ENCODE measurements at regions not wholly inside any gene's neighbourhood (a gene's known extent, or its start where the extent isn't known, plus 50 kb on each side); places are given as distances from the start of the nearest gene placed in this dataset.

GRCh38 chr6:21999012-21999528 lies 297.8 kb downstream of the PRL start:
- peak; percentile 73 for DNase-seq

- DNase-seq = no peak
Observed at GRCh38 chr6:21999741-22000140, 297.1 kb downstream of the PRL start.

- DNase-seq = no peak
Observed at GRCh38 chr6:22001396-22002027, 295.3 kb downstream of the PRL start.

DNA sequence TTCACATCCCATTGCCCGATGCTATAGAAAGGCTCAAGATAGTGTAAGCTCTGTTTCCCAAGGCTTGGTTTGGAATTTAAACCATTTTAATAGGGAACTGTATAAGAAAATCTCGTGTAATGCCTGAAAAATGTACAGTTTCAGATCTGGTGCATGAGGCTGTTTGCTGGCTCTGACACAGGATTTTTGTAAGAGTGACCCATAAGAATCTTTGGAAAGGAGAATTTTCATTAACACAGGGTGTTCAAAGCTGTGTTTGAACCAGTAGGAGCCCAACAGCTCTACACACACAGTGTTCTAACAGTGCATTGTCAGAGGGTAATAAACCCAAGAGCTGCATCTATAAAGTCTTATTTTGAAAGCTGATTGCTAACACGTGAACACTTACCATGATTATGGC lies 293.5 kb downstream of the PRL start:
- no peak for DNase-seq

DNA sequence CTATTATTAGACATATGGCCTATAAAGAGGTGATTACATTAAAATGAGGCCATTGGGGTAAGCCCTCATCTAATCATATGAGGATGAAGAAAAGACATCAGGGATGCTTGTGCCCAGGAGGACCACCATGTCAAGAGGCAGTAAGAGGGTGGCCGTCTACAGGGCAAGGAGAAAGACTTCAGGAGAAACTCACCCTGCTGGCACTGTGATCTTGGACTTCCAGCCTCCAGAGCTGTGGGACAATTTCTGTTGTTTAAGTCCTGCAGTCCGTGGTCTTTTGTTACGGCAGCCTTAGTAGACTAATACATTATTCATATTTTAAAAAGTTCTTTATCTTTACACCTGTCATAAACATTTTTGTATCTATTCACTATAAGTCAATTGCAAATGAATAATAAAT lies 290.0 kb downstream of the PRL start:
- DNase-seq = no peak

DNA sequence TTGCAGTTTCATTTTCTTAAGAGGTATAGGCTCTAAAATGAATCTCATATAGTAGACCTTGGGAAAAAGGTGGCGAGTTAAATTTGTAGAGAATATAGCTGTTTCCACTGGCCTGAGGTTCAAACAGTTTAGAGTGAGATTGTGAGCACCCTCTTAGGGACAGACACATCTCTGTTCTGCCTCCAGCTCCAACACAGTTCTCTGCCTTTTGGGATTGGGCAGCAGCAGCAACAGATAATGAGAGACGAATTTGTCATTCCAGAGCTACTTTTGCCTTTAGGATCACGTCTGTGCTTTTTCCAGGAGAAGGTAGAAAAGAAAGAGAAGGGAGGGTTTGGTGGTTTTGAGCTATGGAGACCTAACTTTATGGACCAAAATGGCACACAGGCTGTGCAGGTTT lies 289.4 kb downstream of the PRL start:
- DNase-seq = no peak

- DNase-seq = no peak
Observed at GRCh38 chr6:22008248-22008836, 288.5 kb downstream of the PRL start.

GRCh38 chr6:22010102-22010501 lies 286.7 kb downstream of the PRL start:
- no peak for DNase-seq

DNA sequence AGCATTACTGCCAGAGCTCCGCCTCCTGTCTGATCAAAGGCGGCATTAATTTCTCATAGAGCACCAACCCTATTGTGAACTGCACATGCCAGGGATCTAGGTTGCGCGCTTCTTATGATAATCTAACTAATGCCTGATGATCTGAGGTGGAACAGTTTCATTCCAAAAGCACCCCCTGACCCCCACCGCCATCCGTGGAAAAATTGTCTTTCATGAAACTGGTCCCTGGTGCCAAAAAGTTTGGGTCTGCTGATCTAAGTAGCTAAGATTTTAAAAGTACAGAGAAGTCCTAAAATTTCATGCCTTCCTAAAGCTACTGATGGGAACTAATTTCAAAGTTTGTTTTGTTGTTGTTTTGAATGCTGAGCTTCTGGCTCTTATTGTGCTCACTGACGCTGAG lies 281.6 kb downstream of the PRL start:
- no peak for DNase-seq

- DNase-seq = no peak
Observed at GRCh38 chr6:22015944-22016343, 280.9 kb downstream of the PRL start.

DNA sequence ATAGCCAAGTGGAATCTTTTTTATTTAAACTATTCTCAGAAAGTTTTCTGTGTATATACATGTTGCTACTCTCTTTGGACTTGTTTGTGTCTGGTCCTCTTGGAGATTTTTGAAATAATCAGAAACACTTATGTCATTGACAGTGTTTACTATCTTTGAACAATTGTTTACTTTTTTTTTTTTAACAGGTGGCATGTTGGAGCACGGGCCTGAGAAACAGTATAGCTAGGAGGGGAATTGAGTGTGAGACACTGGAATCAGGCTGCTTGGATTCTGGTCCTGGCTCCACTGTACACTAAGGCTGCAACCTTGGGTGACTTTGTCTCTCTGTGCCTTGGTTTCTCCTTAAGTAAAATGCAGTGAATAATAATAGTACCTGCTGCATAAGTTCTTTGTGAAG lies 279.6 kb downstream of the PRL start:
- no peak for DNase-seq

GRCh38 chr6:22017766-22018165 lies 279.1 kb downstream of the PRL start:
- no peak for DNase-seq

GRCh38 chr6:22019857-22020256 lies 277.0 kb downstream of the PRL start:
- no peak for DNase-seq

GRCh38 chr6:22020299-22021003 lies 276.4 kb downstream of the PRL start:
- DNase-seq = no peak

GRCh38 chr6:22021966-22022365 lies 274.9 kb downstream of the PRL start:
- DNase-seq = no peak

GRCh38 chr6:22023937-22024336 lies 272.9 kb downstream of the PRL start:
- no peak for DNase-seq

DNA sequence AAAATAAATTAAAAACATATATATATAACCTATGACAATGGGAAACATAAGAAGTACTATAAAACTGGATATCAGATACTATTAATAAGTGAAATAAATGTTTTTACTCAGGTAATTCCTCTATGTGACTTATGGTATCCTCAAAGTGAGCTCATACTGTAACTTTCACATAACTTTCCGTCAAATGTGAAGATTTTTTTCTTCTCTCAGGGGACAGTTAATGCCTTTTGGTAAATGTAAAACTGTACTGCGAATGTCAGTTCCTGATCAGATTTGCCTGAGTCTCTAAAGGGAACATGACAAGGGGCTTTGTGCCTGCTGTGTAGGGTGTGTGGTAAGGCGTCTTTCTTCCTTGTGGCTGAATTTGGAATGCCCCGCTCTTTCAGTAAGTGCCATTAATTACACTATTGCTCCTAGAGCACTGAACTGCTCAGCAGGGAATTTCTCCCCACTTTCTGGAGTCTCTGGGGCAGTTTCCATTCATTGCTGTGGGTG lies 271.8 kb downstream of the PRL start:
- DNase-seq = no peak

GRCh38 chr6:22025468-22026163 lies 271.2 kb downstream of the PRL start:
- no peak for DNase-seq

- DNase-seq = no peak
Observed at GRCh38 chr6:22026164-22026678, 270.6 kb downstream of the PRL start.

DNA sequence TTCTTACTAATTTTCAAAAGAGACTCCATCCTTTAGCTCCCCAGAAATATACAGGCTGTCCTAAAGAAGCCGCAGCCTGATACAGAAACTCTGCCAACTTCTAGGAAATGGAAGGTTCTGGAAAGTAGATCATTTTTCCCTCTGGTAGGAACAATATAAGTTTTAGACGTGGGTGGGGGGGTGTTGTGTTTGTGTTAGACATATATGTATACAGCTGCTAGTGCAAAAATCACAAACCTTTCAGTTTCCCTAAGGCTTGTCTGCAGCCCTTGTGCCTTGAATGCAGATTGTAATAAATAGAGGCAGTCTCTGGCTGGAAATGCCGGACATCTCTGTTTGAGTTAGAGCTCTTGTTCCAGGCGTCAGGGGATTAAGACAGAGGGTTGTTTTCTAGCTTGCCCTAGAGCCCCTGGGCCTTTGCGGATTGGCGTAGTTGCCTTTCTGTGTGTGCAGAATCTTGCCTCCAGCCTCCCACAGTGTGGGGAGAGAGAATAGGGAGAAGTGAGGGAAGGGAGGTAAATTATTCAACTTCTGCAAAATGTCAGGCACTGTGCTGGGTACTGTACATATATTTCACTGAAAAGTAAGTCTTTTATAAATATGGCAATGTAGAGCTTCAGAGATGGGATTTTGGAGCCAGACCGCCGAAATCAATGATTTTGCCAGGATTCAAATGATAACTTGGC lies 269.7 kb downstream of the PRL start:
- no peak for DNase-seq

DNA sequence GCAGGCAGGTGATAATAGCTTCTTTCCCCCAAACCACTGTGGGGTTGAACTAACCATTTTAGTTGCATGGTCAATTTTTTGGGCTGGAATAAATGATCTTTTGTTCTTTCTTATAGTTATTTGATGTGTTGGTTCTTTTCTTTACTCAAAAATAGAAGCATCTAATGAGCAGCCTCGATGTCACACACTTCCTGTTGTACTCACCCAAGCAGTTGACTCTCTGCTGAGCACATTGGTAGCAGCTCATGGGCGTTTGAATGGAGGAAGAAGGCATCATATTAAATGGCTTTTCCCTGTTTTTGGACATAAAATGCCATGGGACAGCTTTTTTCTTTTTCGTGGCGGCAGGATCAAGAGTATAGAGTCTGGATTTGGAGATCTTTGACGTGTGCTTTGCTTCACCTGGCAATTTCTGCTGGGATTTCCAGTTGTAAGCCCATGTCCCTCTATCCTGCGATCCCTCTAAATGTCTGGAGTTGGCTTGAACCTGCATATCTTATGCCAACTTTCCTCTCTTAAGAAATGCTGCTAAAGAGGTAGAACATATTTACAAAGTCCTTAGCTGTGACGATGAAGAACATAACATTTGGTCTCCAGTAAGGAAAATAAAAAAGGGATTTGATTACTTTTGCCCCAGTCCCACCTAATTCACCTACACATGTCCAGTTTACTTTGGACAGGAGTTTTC lies 268.3 kb downstream of the PRL start:
- peak; percentile 42 for DNase-seq

- peak; percentile 20 for DNase-seq
Observed at GRCh38 chr6:22029171-22029570, 267.7 kb downstream of the PRL start.
